ENCODE measurements at regions not wholly inside any gene's neighbourhood (a gene's known extent, or its start where the extent isn't known, plus 50 kb on each side); places are given as distances from the start of the nearest gene placed in this dataset.

GRCh38 chr5:73374520-73375190 is 73.9 kb downstream of the FOXD1 start:
- DNase-seq = no peak

GRCh38 chr5:73373814-73374510 is 74.6 kb downstream of the FOXD1 start:
- DNase-seq = no peak

- DNase-seq = no peak
These were observed 77.7 kb downstream of the FOXD1 start for GRCh38 chr5:73370640-73371583.

- no peak for DNase-seq
These were observed 78.5 kb downstream of the FOXD1 start for GRCh38 chr5:73370095-73370494.

- DNase-seq = no peak
These were observed 79.3 kb downstream of the FOXD1 start for GRCh38 chr5:73369278-73369677.

GRCh38 chr5:73367650-73368049 is 80.9 kb downstream of the FOXD1 start:
- DNase-seq = no peak

- no peak for DNase-seq
These were observed 82.4 kb downstream of the FOXD1 start for GRCh38 chr5:73365990-73366667.

- no peak for DNase-seq
These were observed 83.2 kb downstream of the FOXD1 start for GRCh38 chr5:73365301-73365853.

GRCh38 chr5:73363911-73364730 is 84.5 kb downstream of the FOXD1 start:
- DNase-seq = no peak

- no peak for DNase-seq
These were observed 89.2 kb downstream of the FOXD1 start for GRCh38 chr5:73359395-73359794.

- no peak for DNase-seq
These were observed 90.2 kb downstream of the FOXD1 start for GRCh38 chr5:73358366-73358765.

- no peak for DNase-seq
These were observed 91.0 kb downstream of the FOXD1 start for GRCh38 chr5:73357576-73357975.

GRCh38 chr5:73355108-73355507 is 93.5 kb downstream of the FOXD1 start:
- no peak for DNase-seq

GRCh38 chr5:73354406-73354805 is 94.2 kb downstream of the FOXD1 start:
- no peak for DNase-seq

- no peak for DNase-seq
These were observed 95.8 kb downstream of the FOXD1 start for GRCh38 chr5:73352649-73353230.

GRCh38 chr5:73352243-73352642 is 96.3 kb downstream of the FOXD1 start:
- no peak for DNase-seq

- no peak for DNase-seq
These were observed 97.0 kb downstream of the FOXD1 start for GRCh38 chr5:73351593-73351992.

- DNase-seq = no peak
These were observed 101.6 kb downstream of the FOXD1 start for GRCh38 chr5:73346878-73347408.

GRCh38 chr5:73344835-73345234 is 103.7 kb downstream of the FOXD1 start:
- DNase-seq = no peak

GRCh38 chr5:73339711-73340110 is 108.9 kb downstream of the FOXD1 start:
- DNase-seq = no peak
